GM10248 (cell line): ENCODE measurements at regions not wholly inside any gene's neighbourhood (a gene's known extent, or its start where the extent isn't known, plus 50 kb on each side); places are given as distances from the start of the nearest gene placed in this dataset.

Experiments used
- CTCF ChIA-PET: fragments of 300-600 bp; sonication (Branson Sonifier 250); formaldehyde crosslinking; extraction: SDS; loops from one replicate; lab custom pipeline; 2021; ENCODE audit warnings: antibody characterized with exemption; lab: Yijun Ruan, JAX
- POLR2A ChIA-PET: fragments of 350-650 bp; sonication (Branson Sonifier 250); formaldehyde crosslinking; extraction: SDS; loops from one replicate; lab custom pipeline; 2020; ENCODE audit warnings: antibody characterized with exemption; lab: Yijun Ruan, JAX
- DNase-seq: peaks from one replicate; pipeline ENCODE4 v3.0.0; 2012; ENCODE audit errors: extremely low spot score
- CTCF ChIP-seq: IDR thresholded peaks from 2 replicates; pipeline ENCODE4 v1.5.1; 2012; ENCODE audit warnings: mild to moderate bottlenecking, low read depth; ENCODE audit errors: extremely low read depth, missing control alignments, control extremely low read depth

- CTCF ChIA-PET = interaction anchor here (2.0 kb wide), 1 partner anchor 12 kb away, joined by 9 read pairs; no protein-coding TSS in a partner anchor
- no peak for DNase-seq
- no peak for TF ChIP-seq CTCF
- POLR2A ChIA-PET = no interaction called here
Observed at GRCh38 chr11:44408711-44409470, 99.0 kb upstream of the ALX4 start.

- POLR2A ChIA-PET = no interaction called here
- CTCF ChIA-PET = no interaction called here
- no peak for DNase-seq
- TF ChIP-seq CTCF = no peak
Observed at GRCh38 chr11:44409558-44410236, 99.8 kb upstream of the ALX4 start.

GRCh38 chr11:44416776-44417175 is 106.8 kb upstream of the ALX4 start:
- ChIA-PET POLR2A (no interaction called here), CTCF (interaction anchor here (0.8 to 1.2 kb wide), 3 partner anchors 12 to 22 kb away, joined by 3 to 4 read pairs (median 3); no protein-coding TSS in a partner anchor)
- TF ChIP-seq CTCF = no peak
- DNase-seq = no peak

GRCh38 chr11:44417731-44418455 is 108.0 kb upstream of the ALX4 start:
- no peak for DNase-seq
- ChIA-PET CTCF (interaction anchor here (1.1 to 1.2 kb wide), 2 partner anchors 13 to 18 kb away, joined by 3 to 4 read pairs; no protein-coding TSS in a partner anchor), POLR2A (no interaction called here)

GRCh38 chr11:44418456-44418830 is 108.5 kb upstream of the ALX4 start:
- TF ChIP-seq CTCF = no peak
- no peak for DNase-seq
- ChIA-PET POLR2A (no interaction called here), CTCF (no interaction called here)

More at GRCh38 chr11:44417731-44418455, 108.0 kb upstream of the ALX4 start:
- no peak for TF ChIP-seq CTCF

DNA sequence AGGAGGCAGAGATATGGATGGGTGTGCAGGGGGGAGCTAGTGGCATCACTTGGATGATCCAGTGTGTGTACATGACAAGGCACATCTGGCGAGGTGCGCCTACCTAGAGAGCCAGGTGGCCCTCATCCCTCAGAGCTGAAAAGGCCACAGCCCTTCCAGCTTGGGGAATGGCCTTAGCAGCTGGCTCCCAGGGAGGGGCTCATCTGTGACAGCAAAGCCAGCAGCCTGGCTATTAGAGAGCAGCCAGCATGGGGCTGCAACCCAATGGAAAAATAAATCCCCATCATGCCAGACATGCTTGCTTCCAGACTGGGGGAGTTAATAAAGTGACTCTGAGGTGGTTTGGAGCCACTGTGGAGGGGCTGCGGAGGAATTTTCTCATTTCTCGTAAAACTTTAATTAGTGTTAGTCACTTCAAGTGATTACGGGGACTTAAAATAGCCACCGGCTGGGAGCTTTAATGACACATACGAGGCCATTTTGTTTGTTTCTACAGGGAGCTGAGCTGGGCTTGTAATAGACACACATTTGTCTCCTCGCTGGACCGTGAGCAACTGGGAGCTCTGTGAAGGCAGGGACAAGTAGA is 111.2 kb upstream of the ALX4 start:
- POLR2A ChIA-PET = no interaction called here
- TF ChIP-seq CTCF = no peak
- DNase-seq = no peak
- CTCF ChIA-PET = interaction anchor here (2.3 kb wide), 1 partner anchor 14 kb away, joined by 9 read pairs; no protein-coding TSS in a partner anchor
